ENCODE measurements at regions not wholly inside any gene's neighbourhood (a gene's known extent, or its start where the extent isn't known, plus 50 kb on each side); places are given as distances from the start of the nearest gene placed in this dataset.
"Not testable (repeated sequence)": the region's sequence is repeated elsewhere in the genome, so short reads cannot be mapped to it uniquely, and the experiment has no call there.

- peak; percentile 59 for DNase-seq (ENCODE audit: low read depth)
Observed at GRCh38 chr10:22158426-22158825, 59.4 kb downstream of the EBLN1 start.

GRCh38 chr10:22156750-22157149, 61.1 kb downstream of the EBLN1 start:
- DNase-seq (ENCODE audit: low read depth) = no peak

GRCh38 chr10:22152403-22152802, 65.4 kb downstream of the EBLN1 start:
- no peak for DNase-seq (ENCODE audit: low read depth)

- no peak for DNase-seq (ENCODE audit: low read depth)
Observed at GRCh38 chr10:22150842-22151241, 67.0 kb downstream of the EBLN1 start.

GRCh38 chr10:22148961-22149360, 68.9 kb downstream of the EBLN1 start:
- peak; percentile 32 for DNase-seq (ENCODE audit: low read depth)

GRCh38 chr10:22145873-22146272, 71.9 kb downstream of the EBLN1 start:
- DNase-seq (ENCODE audit: low read depth) = not testable (repeated sequence)

- DNase-seq (ENCODE audit: low read depth) = no peak
Observed at GRCh38 chr10:22137542-22137941, 80.3 kb downstream of the EBLN1 start.

GRCh38 chr10:22135591-22135990, 82.2 kb downstream of the EBLN1 start:
- DNase-seq (ENCODE audit: low read depth) = no peak

- no peak for DNase-seq (ENCODE audit: low read depth)
Observed at GRCh38 chr10:22133749-22134624, 83.8 kb downstream of the EBLN1 start.

- DNase-seq (ENCODE audit: low read depth) = not testable (repeated sequence)
Observed at GRCh38 chr10:22130824-22131223, 87.0 kb downstream of the EBLN1 start.

GRCh38 chr10:22129612-22130011, 88.2 kb downstream of the EBLN1 start:
- DNase-seq (ENCODE audit: low read depth) = not testable (repeated sequence)

- DNase-seq (ENCODE audit: low read depth) = not testable (repeated sequence)
Observed at GRCh38 chr10:22121181-22121580, 96.6 kb downstream of the EBLN1 start.

GRCh38 chr10:22120072-22120471, 97.7 kb downstream of the EBLN1 start:
- not testable (repeated sequence) for DNase-seq (ENCODE audit: low read depth)

GRCh38 chr10:22119575-22119974, 98.2 kb downstream of the EBLN1 start:
- DNase-seq (ENCODE audit: low read depth) = not testable (repeated sequence)

- no peak for DNase-seq (ENCODE audit: low read depth)
Observed at GRCh38 chr10:22111705-22112104, 106.1 kb downstream of the EBLN1 start.

GRCh38 chr10:22111260-22111659, 106.6 kb downstream of the EBLN1 start:
- no peak for DNase-seq (ENCODE audit: low read depth)

GRCh38 chr10:22110761-22111160, 107.1 kb downstream of the EBLN1 start:
- no peak for DNase-seq (ENCODE audit: low read depth)

- no peak for DNase-seq (ENCODE audit: low read depth)
Observed at GRCh38 chr10:22105270-22105669, 101.7 kb upstream of the DNAJC1 start.

GRCh38 chr10:22103701-22104470, 100.4 kb upstream of the DNAJC1 start:
- peak; percentile 28 for DNase-seq (ENCODE audit: low read depth)

GRCh38 chr10:22097696-22098095, 94.2 kb upstream of the DNAJC1 start:
- no peak for DNase-seq (ENCODE audit: low read depth)

- not testable (repeated sequence) for DNase-seq (ENCODE audit: low read depth)
Observed at GRCh38 chr10:22091260-22091659, 87.7 kb upstream of the DNAJC1 start.

- no peak for DNase-seq (ENCODE audit: low read depth)
Observed at GRCh38 chr10:22087402-22087738, 83.8 kb upstream of the DNAJC1 start.

GRCh38 chr10:22086730-22087401, 83.3 kb upstream of the DNAJC1 start:
- peak; percentile 88 for DNase-seq (ENCODE audit: low read depth)
